Nephron progenitor cell (in vitro differentiated cells): ENCODE measurements at regions not wholly inside any gene's neighbourhood (a gene's known extent, or its start where the extent isn't known, plus 50 kb on each side); places are given as distances from the start of the nearest gene placed in this dataset.

ENCODE experiments used
- DNase-seq: peaks from one replicate; pipeline ENCODE4 v3.0.0; 2021
- H3K27ac Mint-ChIP-seq: 2 replicates; pipeline ENCODE4 v1.8.0; 2021; ENCODE audit warnings: mild to moderate bottlenecking, moderate library complexity, mixed read lengths
- H3K27me3 Mint-ChIP-seq: 2 replicates; pipeline ENCODE4 v1.8.0; 2021; ENCODE audit warnings: mild to moderate bottlenecking, low read depth, mixed read lengths; ENCODE audit not compliant: poor library complexity
- H3K36me3 Mint-ChIP-seq: 2 replicates; pipeline ENCODE4 v1.8.0; 2021; ENCODE audit warnings: low read depth, mixed read lengths
- H3K4me1 Mint-ChIP-seq: 2 replicates; pipeline ENCODE4 v1.8.0; 2021; ENCODE audit warnings: mixed read lengths
- H3K4me3 Mint-ChIP-seq: 2 replicates; pipeline ENCODE4 v1.8.0; 2021; ENCODE audit warnings: mild to moderate bottlenecking, moderate library complexity, mixed read lengths
- H3K9me3 Mint-ChIP-seq: 2 replicates; pipeline ENCODE4 v1.8.0; 2021; ENCODE audit warnings: mild to moderate bottlenecking, moderate library complexity, mixed read lengths
- CTCF ChIP-seq: fragments of 200-600 bp; sonication (generic); IDR thresholded peaks from 2 replicates; pipeline ENCODE4 v1.5.0; 2021; ENCODE audit warnings: antibody characterized with exemption

- TF ChIP-seq CTCF, result no peak
- DNase-seq, result no peak
- no peaks in the 10 kb centered on the region for H3K9me3 Mint-ChIP-seq
- H3K27ac Mint-ChIP-seq, result no peak overlapping the region
- H3K27me3 Mint-ChIP-seq, result peaks cover 3% of the 10 kb centered on the region
- H3K4me1 Mint-ChIP-seq, result peaks cover 20% of the 10 kb centered on the region
- H3K36me3 Mint-ChIP-seq, result no peaks in the 10 kb centered on the region
- H3K4me3 Mint-ChIP-seq, result no peak overlapping the region
Measured at GRCh38 chr14:58796242-58797009, 158.7 kb downstream of the DACT1 start.

- no peak for TF ChIP-seq CTCF
- no peaks in the 10 kb centered on the region for H3K36me3 Mint-ChIP-seq
- peak; percentile 33 for DNase-seq
- H3K4me3 Mint-ChIP-seq, result no peak overlapping the region
- peaks cover 16% of the 10 kb centered on the region for H3K4me1 Mint-ChIP-seq
- peaks cover under 1% of the 10 kb centered on the region for H3K9me3 Mint-ChIP-seq
- H3K27me3 Mint-ChIP-seq, result peaks cover 3% of the 10 kb centered on the region
- H3K27ac Mint-ChIP-seq, result no peak overlapping the region
Measured at GRCh38 chr14:58797010-58797429, 159.3 kb downstream of the DACT1 start.

GRCh38 chr14:58798173-58798572 is 160.4 kb downstream of the DACT1 start:
- no peak overlapping the region for H3K4me3 Mint-ChIP-seq
- DNase-seq, result no peak
- H3K36me3 Mint-ChIP-seq, result peaks cover 7% of the 10 kb centered on the region
- H3K27me3 Mint-ChIP-seq, result peaks cover 3% of the 10 kb centered on the region
- TF ChIP-seq CTCF, result no peak
- peaks cover 4% of the 10 kb centered on the region for H3K4me1 Mint-ChIP-seq
- H3K27ac Mint-ChIP-seq, result no peak overlapping the region
- H3K9me3 Mint-ChIP-seq, result peaks cover 12% of the 10 kb centered on the region

GRCh38 chr14:58801086-58801485 is 163.3 kb downstream of the DACT1 start:
- H3K27ac Mint-ChIP-seq, result no peak overlapping the region
- H3K4me1 Mint-ChIP-seq, result peaks cover 12% of the 10 kb centered on the region
- H3K36me3 Mint-ChIP-seq, result peaks cover 10% of the 10 kb centered on the region
- no peak for DNase-seq
- H3K27me3 Mint-ChIP-seq, result peaks cover 3% of the 10 kb centered on the region
- no peak overlapping the region for H3K4me3 Mint-ChIP-seq
- H3K9me3 Mint-ChIP-seq, result peaks cover 16% of the 10 kb centered on the region
- TF ChIP-seq CTCF, result no peak

- Mint-ChIP-seq H3K27ac (no peak overlapping the region), H3K9me3 (peaks cover 23% of the 10 kb centered on the region), H3K27me3 (peaks cover 3% of the 10 kb centered on the region), H3K4me1 (peaks cover 12% of the 10 kb centered on the region), H3K36me3 (peaks cover 10% of the 10 kb centered on the region), H3K4me3 (no peak overlapping the region)
- TF ChIP-seq CTCF, result no peak
- DNase-seq, result no peak
Measured at GRCh38 chr14:58805057-58805456, 167.3 kb downstream of the DACT1 start.
